Fibroblast of mammary gland (primary cell): ENCODE measurements at regions not wholly inside any gene's neighbourhood (a gene's known extent, or its start where the extent isn't known, plus 50 kb on each side); places are given as distances from the start of the nearest gene placed in this dataset.
A peak's percentile ranks its signal among the peaks of the same experiment; 100 is the strongest.

Experiments used
- DNase-seq: peaks from one replicate; pipeline ENCODE4 v3.0.0-alpha.2; 2010; ENCODE audit warnings: low read depth
- H3K4me3 ChIP-seq: 2 replicates; pipeline ENCODE4 v1.5.1; 2011; ENCODE audit warnings: low read depth, mild to moderate bottlenecking, low read length, moderate library complexity; ENCODE audit not compliant: control insufficient read depth
- CTCF ChIP-seq: conservative IDR thresholded peaks from 2 replicates; pipeline ENCODE4 v1.5.1; 2011; ENCODE audit warnings: low read depth, low read length, inconsistent platforms; ENCODE audit not compliant: control insufficient read depth, insufficient read depth

DNA sequence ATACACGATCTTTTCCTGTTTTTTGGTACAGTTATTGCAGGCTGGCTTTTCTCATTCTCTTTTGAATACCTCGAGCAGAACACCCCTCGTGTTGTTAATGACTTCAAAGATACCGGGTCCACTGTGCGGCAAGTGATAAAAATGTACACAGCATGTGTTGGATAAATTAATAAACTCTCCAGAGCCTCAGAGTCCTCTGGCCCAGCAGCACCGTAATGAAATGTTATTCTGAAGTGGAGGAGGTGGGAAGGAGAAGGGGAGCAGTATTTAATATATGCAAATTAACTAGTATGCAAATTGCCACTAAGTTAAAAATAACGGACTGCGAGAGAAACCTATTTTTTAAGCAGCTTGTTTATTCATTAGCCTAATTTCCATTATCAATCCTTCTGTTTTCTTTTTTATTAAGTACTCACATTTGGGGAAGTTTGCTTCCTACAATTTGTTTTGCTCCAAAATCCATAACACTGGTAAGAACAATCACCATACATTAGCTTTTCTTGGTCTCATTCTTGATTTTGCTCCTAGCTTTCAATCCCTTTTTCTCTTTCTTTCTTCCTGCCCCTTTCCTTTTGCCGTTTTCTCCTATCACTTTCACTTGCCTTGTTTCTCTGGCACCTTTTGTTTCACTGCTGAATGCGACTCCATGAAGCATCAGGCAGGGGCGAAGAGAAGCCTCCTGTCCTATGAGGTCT lies 462.3 kb upstream of the PPP2R3A start:
- no peak for DNase-seq
- H3K4me3 ChIP-seq = no peak overlapping the region
- no peak for TF ChIP-seq CTCF

- H3K4me3 ChIP-seq = no peak overlapping the region
- TF ChIP-seq CTCF = peak; percentile 77
- peak; percentile 70 for DNase-seq
Observed at GRCh38 chr3:135503760-135504686, 461.5 kb upstream of the PPP2R3A start.

DNA sequence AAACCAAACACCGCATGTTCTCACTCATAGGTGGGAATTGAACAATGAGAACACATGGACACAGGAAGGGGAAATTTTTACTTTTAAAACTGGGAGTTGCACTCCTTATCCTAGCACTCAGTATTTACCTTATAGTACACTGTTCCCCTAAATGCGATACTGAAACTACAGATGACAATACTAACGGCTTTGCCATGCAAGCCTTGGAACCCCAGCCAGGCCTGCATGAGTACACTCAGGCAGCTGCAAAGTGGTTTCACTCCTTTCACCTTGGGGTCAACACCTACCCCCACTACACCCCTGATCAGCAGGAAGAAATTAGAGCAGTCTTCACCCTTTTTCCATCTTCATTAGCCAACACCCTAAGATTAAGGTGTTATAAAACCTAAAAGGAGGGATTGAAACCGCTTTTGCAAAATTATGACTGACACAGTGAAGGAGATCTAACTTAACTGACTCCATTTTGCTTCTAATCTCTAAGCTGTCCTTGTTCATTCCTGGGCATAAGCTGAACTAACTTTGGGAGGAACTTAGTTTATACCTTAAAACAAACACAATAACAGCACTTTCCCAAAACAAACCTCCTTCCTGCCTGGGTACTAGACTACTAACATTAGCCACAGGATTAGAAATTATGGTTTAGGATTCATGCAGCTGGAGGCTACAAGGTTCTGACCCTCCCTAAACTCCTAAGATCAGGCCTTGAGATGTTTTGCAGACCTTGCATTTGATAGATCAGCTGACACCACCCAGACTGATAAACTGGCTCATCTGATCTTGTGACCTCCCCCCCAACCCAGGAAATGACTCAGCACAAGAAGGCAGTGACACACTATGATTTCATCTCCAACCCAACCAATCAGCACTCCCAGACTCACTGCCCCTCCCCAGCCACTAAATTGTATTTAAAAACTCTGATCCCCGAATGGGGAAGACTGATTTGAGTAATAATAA lies 452.1 kb upstream of the PPP2R3A start:
- no peak for TF ChIP-seq CTCF
- no peak overlapping the region for H3K4me3 ChIP-seq
- peak; percentile 84 for DNase-seq

DNA sequence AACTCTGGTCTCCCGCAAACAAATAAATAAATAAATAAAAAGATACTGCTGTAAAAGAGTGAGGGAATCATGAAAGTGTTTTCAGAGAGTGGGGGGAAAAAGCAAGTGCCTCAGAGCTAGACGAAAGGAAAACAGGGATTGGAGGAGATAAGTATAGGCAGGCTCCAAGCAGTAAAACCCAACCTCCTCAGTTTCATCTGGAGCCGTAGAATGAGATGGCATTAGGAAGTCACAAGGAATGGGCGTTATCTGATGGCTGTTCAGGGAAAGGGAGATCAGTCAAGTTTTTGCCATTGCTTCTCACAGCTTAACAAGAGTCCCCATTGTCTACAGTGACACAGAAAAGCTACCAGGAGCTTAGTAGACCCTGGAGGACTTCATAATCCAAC lies 451.5 kb upstream of the PPP2R3A start:
- no peak overlapping the region for H3K4me3 ChIP-seq
- no peak for TF ChIP-seq CTCF
- DNase-seq = no peak

GRCh38 chr3:135516143-135516542 lies 449.4 kb upstream of the PPP2R3A start:
- peak; percentile 44 for TF ChIP-seq CTCF
- H3K4me3 ChIP-seq = no peak overlapping the region
- peak; percentile 59 for DNase-seq

GRCh38 chr3:135528413-135529015 lies 437.0 kb upstream of the PPP2R3A start:
- H3K4me3 ChIP-seq = no peak overlapping the region
- DNase-seq = no peak
- TF ChIP-seq CTCF = no peak
